ENCODE measurements at regions not wholly inside any gene's neighbourhood (a gene's known extent, or its start where the extent isn't known, plus 50 kb on each side); places are given as distances from the start of the nearest gene placed in this dataset.

GRCh38 chr17:68101987-68102314 is 66.4 kb downstream of the KPNA2 start:
- in situ Hi-C loops (cut with MboI; ENCODE audit: low pct_ligation_motif_present in 1 of 4, low pct_unique_long_range_greater_than_20kb in 1 of 4, low sequenced_read_pairs in 3 of 4) = no loop called here
- H3K27ac ChIP-seq = peak overlapping the region; percentile 84 to 94 (median 88)
- H3K4me3 ChIP-seq = peak overlapping the region; percentile 58 to 92 (median 70)
- H3K9me3 ChIP-seq = no peaks in the 10 kb centered on the region
- no peaks in the 10 kb centered on the region for H3K27me3 ChIP-seq
- peaks cover 0 to 22% (median 15%) of the 10 kb centered on the region in 4 donors for H3K4me1 ChIP-seq
- intact Hi-C loops (cut with DNase I; ENCODE audit: low total_unique reads) = no loop called here
- H3K36me3 ChIP-seq = no peaks in the 10 kb centered on the region
- TF ChIP-seq POLR2A (IDR thresholded peaks at IDR 0.05) = no peak
- no peak for TF ChIP-seq CTCF (IDR thresholded peaks at IDR 0.05)
- no peak for TF ChIP-seq EP300 (IDR thresholded peaks at IDR 0.05; ENCODE audit: low read depth)
- no peak for TF ChIP-seq POLR2AphosphoS5 (IDR thresholded peaks at IDR 0.05)
- no peak for DNase-seq
- 0% methylated on average over 1 to 19 of the region's 20 CpGs for WGBS, 2 donors (ENCODE audit: low coverage in 1 of 2)

GRCh38 chr17:68102318-68102758 is 66.8 kb downstream of the KPNA2 start:
- H3K36me3 ChIP-seq = no peaks in the 10 kb centered on the region
- in situ Hi-C loops (cut with MboI; ENCODE audit: low pct_ligation_motif_present in 1 of 4, low pct_unique_long_range_greater_than_20kb in 1 of 4, low sequenced_read_pairs in 3 of 4) = no loop called here
- intact Hi-C loops (cut with DNase I; ENCODE audit: low total_unique reads) = no loop called here
- no peaks in the 10 kb centered on the region for H3K9me3 ChIP-seq
- WGBS, 2 donors (ENCODE audit: low coverage in 1 of 2) = 2 to 18% methylated on average over 2 to 21 of the region's 21 CpGs
- H3K4me3 ChIP-seq = peak overlapping the region; percentile 58 to 92 (median 70)
- TF ChIP-seq POLR2A (IDR thresholded peaks at IDR 0.05) = no peak
- TF ChIP-seq POLR2AphosphoS5 (IDR thresholded peaks at IDR 0.05) = no peak
- no peak for TF ChIP-seq EP300 (IDR thresholded peaks at IDR 0.05; ENCODE audit: low read depth)
- no peak for TF ChIP-seq CTCF (IDR thresholded peaks at IDR 0.05)
- peak overlapping the region; percentile 84 to 94 (median 88) for H3K27ac ChIP-seq
- peaks cover 0 to 25% (median 16%) of the 10 kb centered on the region in 4 donors for H3K4me1 ChIP-seq
- no peaks in the 10 kb centered on the region for H3K27me3 ChIP-seq
- peak; percentile 47 for DNase-seq

DNA sequence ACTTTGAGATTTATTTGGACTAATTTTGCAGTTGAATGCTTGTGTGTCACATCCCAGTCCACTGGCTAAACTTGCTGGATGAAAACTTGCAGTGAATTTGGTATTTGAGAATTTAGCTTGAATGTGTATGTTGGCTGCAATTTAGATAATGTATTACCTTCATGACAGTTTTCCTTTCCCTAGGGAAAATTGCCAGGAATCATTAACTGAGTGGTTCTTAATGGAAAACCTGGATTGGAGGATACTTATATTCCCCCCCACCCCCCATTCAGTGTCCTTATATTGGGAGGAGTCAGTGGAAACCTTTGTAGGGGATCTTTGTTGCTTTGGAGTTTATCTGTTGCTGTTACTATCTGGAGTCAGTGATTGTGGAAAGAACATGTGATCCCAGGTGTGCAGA is 67.6 kb downstream of the KPNA2 start:
- no peak for DNase-seq
- TF ChIP-seq EP300 (IDR thresholded peaks at IDR 0.05; ENCODE audit: low read depth) = no peak
- TF ChIP-seq POLR2AphosphoS5 (IDR thresholded peaks at IDR 0.05) = no peak
- TF ChIP-seq CTCF (IDR thresholded peaks at IDR 0.05) = no peak
- TF ChIP-seq POLR2A (IDR thresholded peaks at IDR 0.05) = no peak
- H3K9me3 ChIP-seq = no peaks in the 10 kb centered on the region
- peaks cover 0 to 29% (median 16%) of the 10 kb centered on the region in 4 donors for H3K4me1 ChIP-seq
- no peaks in the 10 kb centered on the region for H3K36me3 ChIP-seq
- peak overlapping the region in 1 of 4 donors; percentile 70 for H3K4me3 ChIP-seq
- in situ Hi-C loops (cut with MboI; ENCODE audit: low pct_ligation_motif_present in 1 of 4, low pct_unique_long_range_greater_than_20kb in 1 of 4, low sequenced_read_pairs in 3 of 4) = no loop called here
- peak overlapping the region in 1 of 4 donors; percentile 11 for H3K27ac ChIP-seq
- no peaks in the 10 kb centered on the region for H3K27me3 ChIP-seq
- intact Hi-C loops (cut with DNase I; ENCODE audit: low total_unique reads) = no loop called here

GRCh38 chr17:68106085-68106484 is 70.5 kb downstream of the KPNA2 start:
- Histone ChIP-seq H3K36me3 (no peaks in the 10 kb centered on the region), H3K9me3 (peaks cover 3% of the 10 kb centered on the region in 2 donors), H3K27me3 (no peaks in the 10 kb centered on the region), H3K27ac (no peak overlapping the region), H3K4me3 (no peak overlapping the region), H3K4me1 (peaks cover 0 to 29% (median 13%) of the 10 kb centered on the region in 4 donors)
- TF ChIP-seq CTCF (IDR thresholded peaks at IDR 0.05) = no peak
- TF ChIP-seq POLR2A (IDR thresholded peaks at IDR 0.05) = no peak
- no peak for TF ChIP-seq EP300 (IDR thresholded peaks at IDR 0.05; ENCODE audit: low read depth)
- no peak for TF ChIP-seq POLR2AphosphoS5 (IDR thresholded peaks at IDR 0.05)
- in situ Hi-C loops (cut with MboI; ENCODE audit: low pct_ligation_motif_present in 1 of 4, low pct_unique_long_range_greater_than_20kb in 1 of 4, low sequenced_read_pairs in 3 of 4) = no loop called here
- DNase-seq = no peak
- 94 to 98% methylated on average over 2 of the region's 2 CpGs for WGBS, 2 donors (ENCODE audit: low coverage in 1 of 2)
- intact Hi-C loops (cut with DNase I; ENCODE audit: low total_unique reads) = no loop called here
